Mucosa of rectum (tissue), 2 donors: ENCODE measurements at regions not wholly inside any gene's neighbourhood (a gene's known extent, or its start where the extent isn't known, plus 50 kb on each side); places are given as distances from the start of the nearest gene placed in this dataset.

ENCODE experiments used
- H3K27ac ChIP-seq, 2 donors: one replicate each; pipeline ENCODE4 v1.7.0; 2013; ENCODE audit warnings: inconsistent platforms in 2 of 2, low read depth in 2 of 2, low read length in 2 of 2
- H3K27me3 ChIP-seq, 2 donors: one replicate each; pipeline ENCODE4 v1.7.0; 2013; ENCODE audit warnings: low read length in 2 of 2; ENCODE audit not compliant: control insufficient read depth in 2 of 2, insufficient read depth in 2 of 2
- H3K36me3 ChIP-seq, 2 donors: one replicate each; pipeline ENCODE4 v1.7.0; 2013; ENCODE audit warnings: low read length in 2 of 2; ENCODE audit not compliant: control insufficient read depth in 2 of 2, insufficient read depth in 2 of 2
- H3K4me1 ChIP-seq, 2 donors: one replicate each; pipeline ENCODE4 v1.7.0; 2013; ENCODE audit warnings: low read length in 2 of 2, mild to moderate bottlenecking in 1 of 2; ENCODE audit not compliant: control insufficient read depth in 2 of 2, insufficient read depth in 2 of 2
- H3K4me3 ChIP-seq, 2 donors: one replicate each; pipeline ENCODE4 v1.7.0; 2013; ENCODE audit warnings: low read length in 2 of 2
- H3K9ac ChIP-seq, 2 donors: one replicate each; pipeline ENCODE4 v1.7.0; 2013; ENCODE audit warnings: low read length in 2 of 2, low read depth in 1 of 2, mild to moderate bottlenecking in 1 of 2
- H3K9me3 ChIP-seq, 2 donors: one replicate each; pipeline ENCODE4 v1.7.0; 2013; ENCODE audit warnings: low read length in 2 of 2; ENCODE audit not compliant: control insufficient read depth in 2 of 2
- donor health status: healthy.
- donor health status: Normal muscosa, but diverticular disease.

DNA sequence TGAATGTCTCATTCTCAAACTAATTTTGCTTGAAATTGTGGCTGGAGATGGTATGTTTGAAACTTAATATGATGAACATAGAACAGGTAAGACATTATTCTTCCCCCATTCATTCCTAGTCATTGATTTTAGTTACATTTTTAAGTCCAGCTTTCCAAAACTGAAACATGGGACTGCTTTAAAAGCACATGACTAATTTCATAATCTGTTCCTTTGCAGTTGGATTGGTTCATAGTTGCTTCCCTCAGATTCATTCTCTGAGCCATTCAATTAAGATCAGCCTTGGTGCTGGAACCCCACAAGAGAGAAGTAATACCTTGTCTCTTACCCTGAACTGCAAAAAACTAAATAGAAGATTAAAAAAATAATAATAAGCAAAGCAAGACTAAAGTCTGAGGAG is 87.5 kb upstream of the TGFBR2 start:
- Histone ChIP-seq H3K4me1 (no peaks in the 10 kb centered on the region), H3K9ac (no peak overlapping the region), H3K36me3 (no peaks in the 10 kb centered on the region), H3K4me3 (no peak overlapping the region), H3K27me3 (no peaks in the 10 kb centered on the region), H3K9me3 (no peaks in the 10 kb centered on the region), H3K27ac (peak overlapping the region; percentile 7 to 26)

DNA sequence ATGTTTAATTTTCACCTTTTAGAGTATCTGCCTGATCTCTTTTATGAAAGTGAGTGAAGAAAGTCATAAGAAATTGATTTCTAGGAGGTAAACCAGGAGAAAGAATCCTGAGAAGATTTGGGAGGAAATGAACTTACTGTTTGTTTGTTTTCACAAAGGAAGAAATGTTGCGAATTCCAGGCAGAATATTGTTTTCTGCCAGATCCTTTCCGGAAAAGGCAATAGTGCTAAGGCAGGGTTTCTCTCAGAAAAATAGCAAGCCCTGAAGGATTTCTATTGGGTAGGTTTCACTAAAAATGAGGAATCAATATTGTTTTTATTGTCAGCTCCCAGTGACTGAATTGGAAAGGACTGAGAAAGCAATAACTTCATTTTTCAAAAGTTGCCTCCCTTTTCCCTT is 85.7 kb upstream of the TGFBR2 start:
- Histone ChIP-seq H3K27me3 (no peaks in the 10 kb centered on the region), H3K27ac (no peak overlapping the region), H3K9ac (no peak overlapping the region), H3K36me3 (no peaks in the 10 kb centered on the region), H3K4me1 (no peaks in the 10 kb centered on the region), H3K9me3 (no peaks in the 10 kb centered on the region), H3K4me3 (no peak overlapping the region)

DNA sequence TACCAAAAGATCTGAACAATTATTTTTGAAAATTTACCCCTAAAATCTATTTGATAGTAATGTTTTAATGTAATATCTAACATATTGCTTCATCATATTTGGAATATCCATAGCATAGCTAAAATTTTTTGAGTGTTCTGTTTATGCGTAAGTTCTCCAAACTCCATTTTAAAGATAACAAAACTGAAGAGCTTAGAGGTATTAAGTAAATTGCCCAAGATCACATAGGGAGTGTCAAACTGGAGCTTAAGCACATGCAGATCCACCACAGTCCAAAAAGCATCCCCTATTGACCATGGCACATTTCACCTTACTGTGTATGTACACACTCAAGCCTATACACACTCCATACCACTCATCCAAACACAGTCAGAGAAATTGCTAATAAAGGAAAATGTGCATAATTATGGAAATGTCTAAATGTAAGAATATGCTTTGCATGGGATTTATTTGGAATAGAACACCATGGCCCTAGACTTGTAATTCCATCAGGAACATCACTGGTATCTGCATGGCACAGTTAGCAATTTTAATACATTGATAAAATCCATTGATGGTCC is 85.2 kb upstream of the TGFBR2 start:
- Histone ChIP-seq H3K27ac (no peak overlapping the region), H3K9ac (no peak overlapping the region)

DNA sequence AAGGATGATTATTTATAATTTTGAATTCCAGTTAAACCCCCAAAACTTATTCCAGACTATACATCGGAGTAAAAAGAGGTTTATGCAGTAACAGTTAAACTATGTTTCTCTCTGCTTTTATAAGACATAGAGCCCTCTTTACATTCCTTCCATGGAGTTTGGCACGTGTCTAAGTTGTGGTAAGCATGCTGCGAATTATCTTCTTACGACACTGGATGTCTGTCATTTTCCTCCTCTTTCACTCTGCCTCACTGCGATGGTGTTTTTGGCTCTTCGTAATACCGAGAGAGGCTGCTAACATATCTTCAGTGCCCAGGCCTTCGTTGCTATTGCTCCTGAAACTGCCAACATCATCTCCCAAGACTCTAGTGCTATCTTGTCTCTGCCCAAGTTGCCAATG is 83.9 kb upstream of the TGFBR2 start:
- Histone ChIP-seq H3K9me3 (no peaks in the 10 kb centered on the region), H3K27me3 (no peaks in the 10 kb centered on the region), H3K36me3 (no peaks in the 10 kb centered on the region), H3K9ac (no peak overlapping the region), H3K4me3 (no peak overlapping the region), H3K4me1 (no peaks in the 10 kb centered on the region), H3K27ac (no peak overlapping the region)

More for the DNA sequence above, 85.2 kb upstream of the TGFBR2 start:
- Histone ChIP-seq H3K36me3 (no peaks in the 10 kb centered on the region), H3K4me1 (no peaks in the 10 kb centered on the region), H3K27me3 (no peaks in the 10 kb centered on the region), H3K4me3 (no peak overlapping the region), H3K9me3 (no peaks in the 10 kb centered on the region)

DNA sequence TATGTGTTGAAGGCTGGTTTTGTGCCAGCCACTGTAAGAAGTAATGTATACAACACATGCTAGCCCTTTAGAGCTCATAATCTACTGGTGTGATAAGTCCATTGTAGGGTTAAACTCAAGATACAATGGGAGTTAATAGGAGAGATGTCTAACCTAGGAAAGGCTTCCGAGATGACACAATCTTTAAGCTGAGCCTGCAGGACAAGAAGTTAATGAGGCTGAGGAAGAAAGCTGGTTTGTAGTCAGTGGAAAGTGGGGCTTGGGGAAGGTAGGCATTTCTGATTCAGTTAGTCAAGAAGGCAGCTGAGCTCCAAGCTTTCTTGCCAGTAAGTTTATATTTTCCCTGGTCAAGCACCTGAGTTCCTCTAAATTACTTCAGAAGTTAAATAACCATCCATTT is 83.0 kb upstream of the TGFBR2 start:
- Histone ChIP-seq H3K27ac (no peak overlapping the region), H3K4me3 (no peak overlapping the region), H3K27me3 (no peaks in the 10 kb centered on the region), H3K4me1 (no peaks in the 10 kb centered on the region), H3K36me3 (no peaks in the 10 kb centered on the region), H3K9me3 (no peaks in the 10 kb centered on the region), H3K9ac (no peak overlapping the region)

DNA sequence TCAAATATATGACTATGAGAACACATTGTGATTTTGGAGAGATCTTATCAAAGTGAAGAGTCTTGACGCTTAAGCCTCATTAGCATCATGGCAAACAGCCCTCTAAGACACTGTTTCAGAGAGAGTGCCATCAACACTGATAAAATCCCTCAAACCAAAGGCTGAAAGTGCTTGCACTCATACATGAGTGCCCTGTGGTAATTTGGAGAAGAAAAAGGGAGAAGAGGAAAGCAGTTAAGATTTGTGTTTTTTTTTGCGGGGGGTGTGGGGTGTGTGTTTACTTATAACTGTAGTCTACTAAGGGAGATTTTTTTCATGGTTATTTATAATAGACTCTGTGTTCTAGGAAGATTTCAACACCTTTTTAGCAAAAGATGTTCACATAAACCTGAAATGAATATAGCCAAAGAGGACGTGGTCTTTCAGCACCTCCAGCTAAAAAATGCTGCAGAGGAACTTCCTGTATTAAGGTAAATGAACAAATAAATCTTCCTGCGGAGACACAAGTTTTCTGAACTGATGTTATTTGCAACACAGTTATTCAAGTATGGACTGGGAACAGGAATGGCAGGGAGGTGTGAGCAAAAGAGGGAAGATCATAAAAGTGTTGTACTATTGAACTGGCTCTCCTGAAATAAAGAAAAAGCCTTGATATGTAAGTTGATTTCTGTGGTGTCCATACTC is 81.9 kb upstream of the TGFBR2 start:
- no peaks in the 10 kb centered on the region for H3K9me3 ChIP-seq
- H3K4me1 ChIP-seq: no peaks in the 10 kb centered on the region
- no peaks in the 10 kb centered on the region for H3K27me3 ChIP-seq
- no peaks in the 10 kb centered on the region for H3K36me3 ChIP-seq
- H3K27ac ChIP-seq: no peak overlapping the region
- no peak overlapping the region for H3K9ac ChIP-seq
- H3K4me3 ChIP-seq: no peak overlapping the region

DNA sequence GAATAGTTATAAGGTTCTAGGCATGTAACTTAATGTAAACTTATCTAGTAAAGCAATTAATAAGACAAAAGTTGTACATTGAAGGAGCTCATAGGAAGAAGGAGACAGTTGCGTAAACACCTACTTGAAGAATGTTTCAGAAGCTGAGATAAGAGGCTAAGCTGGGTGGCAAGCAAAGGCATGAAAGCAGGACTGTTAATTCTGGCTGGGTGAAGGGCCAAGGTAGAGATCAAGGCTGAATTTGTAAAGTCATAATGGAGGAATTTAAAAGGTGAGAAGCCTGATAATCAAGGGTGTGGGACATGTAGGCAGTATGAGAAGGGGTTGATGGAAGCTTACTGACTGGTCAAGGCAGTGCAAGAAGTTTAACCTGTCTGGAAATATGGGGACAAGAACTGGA is 80.4 kb upstream of the TGFBR2 start:
- Histone ChIP-seq H3K4me1 (no peaks in the 10 kb centered on the region), H3K4me3 (no peak overlapping the region), H3K27me3 (no peaks in the 10 kb centered on the region), H3K36me3 (no peaks in the 10 kb centered on the region), H3K27ac (no peak overlapping the region), H3K9ac (no peak overlapping the region), H3K9me3 (no peaks in the 10 kb centered on the region)

DNA sequence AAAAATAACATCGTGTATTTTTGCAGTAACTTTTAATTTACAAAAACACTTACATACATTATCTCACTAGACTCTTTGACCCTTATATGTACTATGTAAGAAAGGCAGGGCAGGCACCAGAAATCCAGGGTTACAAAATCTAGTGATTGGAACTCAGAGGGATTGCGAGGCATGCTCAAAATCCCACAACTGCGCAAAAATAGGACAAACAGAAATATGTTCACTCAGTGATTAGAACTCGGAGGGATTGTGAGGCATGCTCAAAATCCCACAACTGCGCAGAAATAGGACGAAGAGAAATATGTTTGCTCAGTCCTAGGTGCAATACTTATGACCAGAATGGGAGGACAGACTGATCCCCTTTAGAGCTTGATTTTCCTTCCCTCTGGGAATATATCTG is 79.2 kb upstream of the TGFBR2 start:
- H3K27ac ChIP-seq: no peak overlapping the region
- no peaks in the 10 kb centered on the region for H3K36me3 ChIP-seq
- no peak overlapping the region for H3K9ac ChIP-seq
- H3K4me1 ChIP-seq: no peaks in the 10 kb centered on the region
- H3K9me3 ChIP-seq: no peaks in the 10 kb centered on the region
- H3K4me3 ChIP-seq: no peak overlapping the region
- no peaks in the 10 kb centered on the region for H3K27me3 ChIP-seq

DNA sequence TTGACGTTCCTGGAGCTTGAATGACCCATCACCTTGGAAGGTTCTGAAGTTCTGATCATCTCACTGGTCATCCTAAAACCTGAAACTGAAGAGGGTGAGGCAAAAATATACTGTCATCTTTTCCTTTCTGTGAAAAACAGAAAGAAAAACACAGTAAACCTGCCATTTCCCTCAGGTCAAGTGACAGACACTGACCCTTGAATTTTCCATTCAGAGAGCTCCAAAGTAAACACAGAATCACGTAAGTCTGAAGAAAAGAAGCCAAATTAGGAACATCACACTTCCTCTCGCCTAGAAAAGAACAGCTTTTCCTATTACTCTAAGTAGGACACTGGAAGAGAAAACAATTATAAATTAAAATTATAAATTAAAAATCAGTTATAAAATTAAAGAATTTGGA is 78.7 kb upstream of the TGFBR2 start:
- Histone ChIP-seq H3K36me3 (no peaks in the 10 kb centered on the region), H3K27ac (no peak overlapping the region), H3K4me1 (no peaks in the 10 kb centered on the region)

DNA sequence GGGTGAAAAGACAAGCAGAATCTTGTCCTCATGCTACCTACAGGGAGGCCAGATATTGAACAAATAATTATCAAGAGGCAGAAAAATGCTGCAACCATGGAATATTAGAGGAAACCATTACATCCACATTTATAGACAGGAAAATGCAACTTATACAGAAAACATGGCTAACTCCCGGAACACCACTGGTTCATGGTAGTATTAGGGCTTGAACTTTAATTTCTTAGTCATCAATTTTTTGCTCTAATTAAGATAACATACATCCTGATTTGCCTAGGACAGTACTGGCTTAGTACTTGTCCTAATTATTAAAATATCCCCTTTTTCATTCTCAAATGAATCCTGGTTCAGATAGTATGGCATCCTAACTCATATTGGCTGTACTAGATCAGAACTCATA is 76.3 kb upstream of the TGFBR2 start:
- no peak overlapping the region for H3K9ac ChIP-seq
- H3K4me1 ChIP-seq: no peaks in the 10 kb centered on the region
- H3K9me3 ChIP-seq: no peaks in the 10 kb centered on the region
- no peaks in the 10 kb centered on the region for H3K27me3 ChIP-seq
- H3K27ac ChIP-seq: no peak overlapping the region
- no peaks in the 10 kb centered on the region for H3K36me3 ChIP-seq
- no peak overlapping the region for H3K4me3 ChIP-seq

More for the DNA sequence above, 78.7 kb upstream of the TGFBR2 start:
- Histone ChIP-seq H3K9me3 (no peaks in the 10 kb centered on the region), H3K4me3 (no peak overlapping the region), H3K9ac (no peak overlapping the region), H3K27me3 (no peaks in the 10 kb centered on the region)
